ENCODE measurements at regions not wholly inside any gene's neighbourhood (a gene's known extent, or its start where the extent isn't known, plus 50 kb on each side); places are given as distances from the start of the nearest gene placed in this dataset.
"Not testable (repeated sequence)": the region's sequence is repeated elsewhere in the genome, so short reads cannot be mapped to it uniquely, and the experiment has no call there.

DNA sequence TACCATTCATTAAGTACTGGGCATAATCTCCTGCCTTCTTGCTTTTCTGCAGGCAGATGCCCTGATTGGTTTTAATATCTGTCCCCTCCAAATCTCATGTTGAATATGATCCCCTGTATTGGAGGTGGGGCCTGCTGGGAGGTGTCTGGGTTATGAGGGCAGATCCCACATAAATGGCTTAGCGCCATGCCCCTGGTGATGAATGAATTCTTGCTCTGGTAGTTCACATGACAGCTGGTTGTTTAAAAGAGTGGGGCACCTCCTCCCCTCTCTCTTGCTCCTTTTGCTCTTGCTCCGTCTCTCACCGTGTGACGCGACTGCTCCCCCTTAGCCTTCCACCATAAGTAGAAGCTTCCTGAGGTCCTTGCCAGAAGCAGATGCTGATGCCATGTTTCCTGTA lies 564.0 kb upstream of the BRINP1 start:
- no peak for DNase-seq (ENCODE audit: low read depth in 2 of 2)

DNA sequence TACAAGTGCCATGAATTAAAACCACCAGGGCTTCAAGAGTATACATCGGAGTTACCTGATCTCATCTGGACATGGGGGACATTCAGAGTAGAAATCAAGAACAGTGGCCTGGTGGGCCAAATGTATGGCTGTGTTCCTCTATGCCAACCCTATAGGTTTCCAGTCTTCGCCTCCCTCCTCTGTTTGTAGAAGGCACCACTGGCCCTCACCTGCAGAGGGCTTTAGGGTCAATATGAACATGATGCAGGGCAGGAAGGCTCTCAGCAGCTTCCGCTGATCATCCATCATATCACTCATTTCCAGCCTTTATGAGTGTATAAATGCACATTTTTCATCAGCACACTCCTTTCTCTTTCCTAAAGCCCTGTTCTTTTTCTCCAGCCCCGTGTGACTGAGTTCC lies 555.5 kb upstream of the BRINP1 start:
- DNase-seq (ENCODE audit: low read depth in 2 of 2): no peak

DNA sequence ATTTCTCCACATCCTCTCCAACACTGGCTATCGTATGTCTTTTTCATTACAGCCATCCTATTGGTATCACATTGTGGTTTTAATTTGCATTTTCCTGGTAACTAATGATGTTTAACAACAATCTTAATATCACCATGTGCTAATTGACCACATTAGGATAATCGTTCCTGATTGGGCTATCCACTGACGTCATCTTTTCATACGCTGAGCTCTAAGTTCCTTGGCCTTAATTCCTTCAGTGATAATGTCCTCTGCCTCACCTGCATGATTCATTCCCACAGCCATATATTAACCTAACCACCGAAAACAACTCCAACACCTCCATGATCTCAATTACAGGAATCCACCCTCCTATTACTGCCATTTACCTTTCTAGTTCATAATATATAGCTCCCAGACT lies 547.9 kb upstream of the BRINP1 start:
- no peak for DNase-seq (ENCODE audit: low read depth in 2 of 2)

- DNase-seq (ENCODE audit: low read depth in 2 of 2): no peak
Observed at GRCh38 chr9:119907056-119907455, 537.8 kb upstream of the BRINP1 start.

GRCh38 chr9:119905724-119906123 lies 536.5 kb upstream of the BRINP1 start:
- DNase-seq (ENCODE audit: low read depth in 2 of 2): no peak

DNA sequence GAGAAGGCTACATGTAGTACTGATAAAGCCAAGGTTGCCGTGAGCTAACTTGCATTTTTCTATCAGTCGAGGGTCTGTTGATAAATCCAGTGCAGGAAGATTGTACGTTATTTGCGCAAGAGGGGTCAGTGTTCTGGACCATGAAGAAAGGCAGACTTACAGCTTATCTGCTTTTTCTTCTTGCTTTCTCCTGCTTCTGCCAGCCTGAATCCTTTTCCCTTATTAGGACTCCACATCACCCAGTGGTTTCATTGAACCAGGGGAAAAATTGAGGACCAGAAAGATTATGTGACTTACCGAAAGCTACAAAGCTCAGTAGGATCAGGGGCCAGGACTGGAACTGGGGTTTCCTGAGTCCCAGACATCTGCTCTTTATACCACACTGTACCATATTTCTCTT lies 534.6 kb upstream of the BRINP1 start:
- no peak for DNase-seq (ENCODE audit: low read depth in 2 of 2)

DNA sequence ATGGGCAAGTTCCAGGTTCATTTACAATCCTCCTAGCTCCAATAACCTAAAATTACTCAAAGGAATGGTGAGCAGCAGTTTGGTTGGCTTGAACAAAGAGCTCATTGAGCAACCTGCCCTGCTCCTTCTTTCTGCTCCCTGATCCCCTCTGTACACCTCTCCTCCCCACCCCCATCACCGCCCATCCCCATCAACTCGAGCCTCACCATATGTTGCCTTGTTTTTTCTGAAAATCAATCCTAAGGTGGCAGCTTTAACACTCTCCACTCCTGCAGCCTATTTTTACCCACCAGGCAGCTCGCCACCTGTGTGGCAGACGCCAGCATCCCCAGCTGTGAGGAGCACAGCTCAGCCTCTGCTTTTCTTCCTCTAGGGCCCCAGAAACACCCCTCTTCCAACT lies 533.4 kb upstream of the BRINP1 start:
- no peak for DNase-seq (ENCODE audit: low read depth in 2 of 2)

DNA sequence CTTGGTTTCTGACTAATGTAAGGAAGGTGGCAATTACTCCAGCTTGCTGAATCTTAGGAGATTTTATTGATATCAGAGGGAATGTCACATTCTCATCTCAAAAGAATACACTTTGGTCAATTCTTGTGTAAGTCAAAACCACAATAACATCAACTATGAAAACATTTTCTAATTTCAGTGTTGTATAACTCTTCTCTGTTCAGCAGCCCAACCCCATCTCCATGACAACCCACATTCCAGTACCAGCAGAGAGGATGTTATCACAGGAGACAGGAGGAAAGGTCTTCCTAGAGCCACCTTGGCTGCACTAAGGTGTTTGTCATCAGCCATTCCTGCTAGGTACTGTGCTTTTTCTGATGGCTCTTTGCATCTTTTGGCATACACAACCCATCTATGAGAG lies 529.1 kb upstream of the BRINP1 start:
- no peak for DNase-seq (ENCODE audit: low read depth in 2 of 2)

GRCh38 chr9:119884438-119884837 lies 515.2 kb upstream of the BRINP1 start:
- DNase-seq (ENCODE audit: low read depth in 2 of 2): no peak

DNA sequence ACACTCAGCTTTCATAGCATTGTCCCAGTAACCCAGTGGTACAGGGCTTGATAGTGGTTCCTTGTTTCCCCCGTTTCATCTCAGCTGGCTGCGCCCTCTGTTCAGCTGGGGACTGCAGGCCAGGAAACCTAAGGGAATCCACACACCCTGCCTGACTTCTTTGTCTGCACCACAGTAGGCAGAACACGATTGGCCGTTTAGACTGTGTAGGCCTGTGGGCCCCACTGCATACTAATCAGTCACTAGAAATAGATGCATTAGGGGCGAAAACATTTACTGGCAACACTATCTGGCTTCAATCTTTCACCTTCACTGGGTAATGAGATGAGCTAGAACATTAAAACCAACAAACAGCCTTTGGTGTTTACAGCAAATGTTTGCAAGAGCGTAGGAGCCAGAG lies 512.7 kb upstream of the BRINP1 start:
- DNase-seq (ENCODE audit: low read depth in 2 of 2): no peak

DNA sequence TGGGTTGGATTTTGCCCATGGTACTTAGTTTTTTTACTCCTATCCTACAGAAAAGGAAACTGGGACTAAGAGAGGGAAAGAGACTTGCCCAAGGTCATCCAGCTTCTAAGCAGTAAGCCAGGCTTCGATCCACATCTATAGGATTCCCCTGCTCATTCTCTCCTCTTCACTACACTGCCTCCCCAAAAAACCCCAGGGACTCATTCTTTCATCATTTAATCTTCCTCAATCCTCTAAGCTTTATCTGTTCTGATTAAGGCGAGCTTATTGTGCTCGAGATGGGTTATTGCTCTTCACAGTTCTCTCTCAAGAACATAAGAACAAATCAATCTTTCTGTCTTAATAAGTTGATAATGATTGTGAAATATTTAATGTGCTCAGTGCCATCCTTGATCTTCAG lies 511.1 kb upstream of the BRINP1 start:
- DNase-seq (ENCODE audit: low read depth in 2 of 2): no peak

DNA sequence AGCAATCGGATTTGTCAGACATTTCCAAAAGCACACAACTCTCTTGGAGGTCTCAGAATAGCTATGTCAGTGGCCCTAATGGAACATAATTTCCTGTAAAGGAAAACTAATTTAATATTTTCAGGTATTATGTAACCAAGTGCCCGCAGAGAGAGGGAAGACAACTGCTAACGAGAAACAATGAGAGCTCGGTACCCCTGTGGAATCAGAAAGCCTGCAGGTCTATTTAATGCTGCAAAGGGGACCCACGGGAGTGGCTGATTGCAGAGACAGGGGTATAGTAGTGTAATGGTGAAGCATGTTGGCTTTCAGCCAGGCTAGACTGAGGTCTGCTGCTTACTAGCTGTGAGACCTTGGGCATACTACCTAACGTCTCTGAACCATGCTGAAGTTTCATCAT lies 508.1 kb upstream of the BRINP1 start:
- no peak for DNase-seq (ENCODE audit: low read depth in 2 of 2)

DNA sequence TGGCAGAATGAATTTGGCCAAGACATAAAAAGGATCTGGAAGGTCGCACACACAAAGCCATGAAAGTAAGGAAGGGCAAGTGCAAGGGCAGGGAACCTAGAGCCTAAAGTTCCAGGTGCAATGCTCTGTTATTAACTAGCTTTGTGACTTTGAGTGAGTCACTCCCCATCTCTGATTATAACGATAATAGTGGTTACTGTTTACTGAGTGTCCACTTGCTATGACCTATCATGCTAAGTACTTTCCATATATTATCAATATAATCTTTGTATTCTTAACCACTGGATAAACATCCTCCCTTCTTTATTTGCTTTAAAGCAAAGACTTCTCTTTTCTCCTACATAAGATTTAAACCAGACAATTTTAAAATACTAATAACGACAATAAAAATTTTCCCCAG lies 504.6 kb upstream of the BRINP1 start:
- no peak for DNase-seq (ENCODE audit: low read depth in 2 of 2)

DNA sequence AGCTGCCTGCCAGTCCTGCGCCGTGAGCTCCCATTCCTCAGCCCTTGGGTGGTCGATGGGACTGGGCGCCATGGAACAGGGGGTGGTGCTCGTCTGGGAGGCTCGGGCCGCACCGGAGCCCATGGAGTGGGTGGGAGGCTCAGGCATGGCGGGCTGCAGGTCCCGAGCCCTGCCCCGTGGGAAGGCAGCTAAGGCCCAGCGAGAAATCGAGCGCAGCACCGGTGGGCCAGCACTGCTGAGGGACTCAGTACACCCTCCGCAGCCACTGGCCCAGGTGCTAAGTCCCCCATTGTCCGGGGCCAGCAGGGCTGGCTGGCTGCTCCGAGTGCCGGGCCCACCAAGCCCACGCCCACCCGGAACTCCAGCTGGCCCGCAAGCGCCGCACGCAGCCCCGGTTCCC lies 501.0 kb upstream of the BRINP1 start:
- DNase-seq (ENCODE audit: low read depth in 2 of 2): not testable (repeated sequence)

GRCh38 chr9:119868694-119869093 lies 499.5 kb upstream of the BRINP1 start:
- DNase-seq (ENCODE audit: low read depth in 2 of 2): no peak

DNA sequence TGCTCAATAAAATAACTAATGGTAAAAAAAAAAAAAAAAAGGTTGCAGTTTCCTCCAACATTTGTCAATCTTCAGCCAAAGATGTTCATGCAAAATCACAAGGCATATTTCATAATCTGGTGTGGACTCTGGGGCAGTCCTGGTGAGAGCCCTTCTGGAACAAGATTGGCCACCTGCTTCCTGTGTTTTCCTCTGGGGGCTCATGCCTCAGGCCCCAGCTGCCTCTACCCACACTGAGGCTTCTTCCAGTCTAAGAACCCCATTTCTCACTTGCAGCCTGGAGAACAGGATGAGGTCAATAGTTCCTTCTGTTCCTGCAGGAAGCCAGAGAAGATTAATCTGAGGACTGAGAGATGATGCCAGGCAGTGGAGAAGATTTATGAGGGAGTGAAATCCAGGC lies 492.6 kb upstream of the BRINP1 start:
- DNase-seq (ENCODE audit: low read depth in 2 of 2): no peak

DNA sequence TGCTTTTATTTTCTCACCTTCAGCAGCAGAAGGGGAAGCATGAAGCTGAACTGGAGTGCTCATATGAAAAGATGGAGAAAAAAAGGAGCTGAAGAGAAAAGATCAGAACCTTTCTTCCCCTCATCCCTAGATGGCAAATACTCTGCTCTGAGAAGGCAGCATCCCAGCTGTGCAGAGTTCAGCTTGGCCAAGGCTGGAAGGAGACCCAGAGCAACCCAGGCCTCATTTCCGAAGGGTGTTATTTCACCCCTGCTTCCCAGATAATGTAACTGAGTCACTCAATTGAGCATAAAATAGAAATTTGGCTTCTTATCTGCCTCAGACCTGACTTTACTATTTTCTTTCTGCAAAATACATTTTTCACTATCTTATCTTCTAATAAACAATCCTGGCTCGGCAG lies 489.9 kb upstream of the BRINP1 start:
- DNase-seq (ENCODE audit: low read depth in 2 of 2): no peak

DNA sequence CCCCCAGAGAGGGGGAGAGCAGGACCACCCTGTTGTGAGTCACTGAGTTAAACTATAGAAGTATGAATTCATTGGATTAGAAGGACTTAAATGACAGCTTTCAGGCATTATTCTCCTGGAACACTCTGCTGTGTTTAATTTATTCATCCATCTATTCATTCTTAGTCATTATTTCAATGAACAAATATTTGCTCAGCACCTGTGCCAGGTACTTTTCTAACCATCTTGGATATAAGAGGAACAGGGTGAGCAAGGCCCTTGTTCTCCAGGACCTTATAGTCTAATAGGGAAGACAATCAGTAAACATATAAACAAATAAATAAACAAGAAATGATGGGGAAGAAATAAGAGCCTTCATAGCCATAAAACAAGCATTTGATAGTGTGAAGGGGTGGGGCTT lies 483.9 kb upstream of the BRINP1 start:
- no peak for DNase-seq (ENCODE audit: low read depth in 2 of 2)

GRCh38 chr9:119852390-119852789 lies 483.2 kb upstream of the BRINP1 start:
- no peak for DNase-seq (ENCODE audit: low read depth in 2 of 2)

DNA sequence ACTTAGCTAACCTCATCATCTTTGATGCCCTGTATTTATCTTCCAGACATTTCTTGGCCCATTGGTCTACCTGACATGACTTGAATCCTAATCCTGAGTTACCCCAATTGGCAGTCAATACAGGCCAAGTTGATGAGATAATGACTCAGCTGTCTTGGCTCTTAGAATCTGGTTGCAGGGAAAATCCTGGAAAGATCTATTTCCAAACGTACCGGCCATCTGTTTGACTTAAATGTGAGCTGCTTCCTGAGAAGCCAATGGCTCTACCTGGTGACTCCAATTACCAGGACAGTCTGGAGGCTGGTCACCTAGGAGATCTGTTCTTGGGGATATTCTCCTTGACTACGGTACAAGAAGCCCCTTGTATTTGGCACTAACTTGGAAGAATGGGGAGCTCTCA lies 475.2 kb upstream of the BRINP1 start:
- no peak for DNase-seq (ENCODE audit: low read depth in 2 of 2)

GRCh38 chr9:119841016-119841415 lies 471.8 kb upstream of the BRINP1 start:
- DNase-seq (ENCODE audit: low read depth in 2 of 2): no peak

DNA sequence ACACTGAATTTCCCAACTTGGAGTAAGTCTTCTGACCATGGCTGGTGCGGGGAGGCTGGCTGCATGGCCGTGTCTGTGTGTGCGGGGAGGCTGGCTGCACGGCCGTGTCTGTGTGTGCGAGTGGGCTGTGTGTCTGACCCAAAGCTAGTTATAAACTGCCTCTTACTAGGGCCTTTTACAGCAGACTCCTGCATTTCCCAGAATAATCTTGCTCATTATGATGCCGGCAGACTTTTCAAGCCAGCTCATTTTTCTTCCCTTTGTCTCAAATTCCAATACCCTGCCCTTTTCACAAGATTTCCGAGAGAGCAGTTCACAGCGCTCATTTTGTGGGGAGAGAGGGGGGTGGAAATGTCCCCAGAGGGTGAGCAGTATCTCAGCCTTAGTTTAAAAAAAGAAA lies 470.7 kb upstream of the BRINP1 start:
- DNase-seq (ENCODE audit: low read depth in 2 of 2): no peak

- no peak for DNase-seq (ENCODE audit: low read depth in 2 of 2)
Observed at GRCh38 chr9:119838210-119838609, 469.0 kb upstream of the BRINP1 start.

DNA sequence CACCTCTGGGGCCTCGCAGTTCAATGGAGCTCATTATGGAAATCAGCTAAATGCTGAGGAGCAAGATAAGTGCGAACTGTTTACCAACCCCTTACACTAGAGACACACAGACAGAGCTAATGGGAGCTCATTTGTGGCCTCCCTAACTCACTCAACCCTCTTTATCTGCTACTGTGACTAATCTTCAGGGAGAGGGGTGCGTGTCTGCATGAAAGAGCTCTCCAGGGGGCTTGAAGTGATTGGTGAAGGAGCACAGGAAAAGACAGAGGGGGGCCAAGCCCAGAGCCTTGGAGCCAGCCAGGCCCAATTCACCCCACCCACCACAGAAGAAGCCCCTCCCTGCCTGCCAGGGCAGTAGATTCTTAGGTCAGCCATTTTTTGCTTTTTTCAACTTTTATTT lies 466.8 kb upstream of the BRINP1 start:
- DNase-seq (ENCODE audit: low read depth in 2 of 2): no peak

DNA sequence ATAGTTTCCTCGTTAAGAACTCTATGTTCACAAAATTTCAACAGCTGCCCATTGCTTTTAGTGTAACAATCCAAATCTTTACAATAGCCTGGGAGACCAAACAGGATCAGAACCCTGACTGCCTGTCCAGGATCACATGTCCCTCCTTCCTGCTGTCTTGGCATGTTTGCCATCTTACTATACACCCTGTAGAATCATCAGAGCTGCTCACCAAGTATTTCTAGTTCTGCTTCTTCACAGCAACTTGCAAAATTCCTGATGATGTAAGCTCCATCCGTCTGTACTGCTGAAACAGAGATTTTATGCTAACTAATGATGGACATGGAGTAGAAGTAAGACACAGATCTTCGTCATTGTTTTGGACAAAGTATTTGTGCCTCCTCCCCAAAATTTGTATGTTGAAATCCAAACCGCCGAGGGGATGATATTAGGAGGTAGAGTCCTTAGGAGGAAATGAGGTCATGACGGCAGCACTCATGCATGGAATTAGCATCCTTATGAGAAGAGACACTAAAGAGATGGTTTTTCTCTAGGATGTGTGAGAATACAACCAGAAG lies 464.9 kb upstream of the BRINP1 start:
- no peak for DNase-seq (ENCODE audit: low read depth in 2 of 2)

Data from fibroblast of skin of left biceps (primary cell).